Body of pancreas (tissue), 4 donors: ENCODE measurements at regions not wholly inside any gene's neighbourhood (a gene's known extent, or its start where the extent isn't known, plus 50 kb on each side); places are given as distances from the start of the nearest gene placed in this dataset.
"Not testable (repeated sequence)": the region's sequence is repeated elsewhere in the genome, so short reads cannot be mapped to it uniquely, and the experiment has no call there.

Source experiments
- ATAC-seq: fragments of 150-250 bp; one replicate; pipeline ENCODE4 v1.9.1; 2016
- DNase-seq, 4 donors: peaks; one replicate each; pipeline ENCODE4 v3.0.0-alpha.2; 2019
- H3K27ac ChIP-seq, 4 donors: fragments of 200-600 bp; sonication (generic); 1 replicate in 3 of 4; 2 replicates in 1 of 4; pipeline versions ENCODE4 v1.5.1 to v1.6.1; 2016 to 2019; ENCODE audit warnings: mild to moderate bottlenecking in 1 of 4, mixed read lengths in 1 of 4, moderate library complexity in 1 of 4
- H3K27me3 ChIP-seq, 2 donors: fragments of 200-600 bp; sonication (generic); one replicate each; pipeline ENCODE4 v1.6.0; 2016; ENCODE audit warnings: mild to moderate bottlenecking in 1 of 2
- H3K36me3 ChIP-seq, 2 donors: fragments of 200-600 bp; sonication (generic); replicated peaks in 1 of 2; 2 replicates each; pipeline ENCODE4 v1.5.1; 2016; ENCODE audit warnings: low read depth in 2 of 2; ENCODE audit not compliant: insufficient read depth in 1 of 2
- H3K4me1 ChIP-seq: fragments of 200-600 bp; sonication (generic); one replicate; pipeline ENCODE4 v1.6.0; 2016
- H3K4me3 ChIP-seq, 2 donors: fragments of 200-600 bp; sonication (generic); 1 replicate in 1 of 2; 2 replicates in 1 of 2; pipeline ENCODE4 v1.5.1; 2016 to 2019
- H3K9me3 ChIP-seq, 3 donors: fragments of 200-600 bp; sonication (generic); 1 replicate in 2 of 3; 2 replicates in 1 of 3; pipeline ENCODE4 v1.5.1; 2016
- POLR2A ChIP-seq, 3 donors: fragments of 450-650 bp; IDR thresholded peaks; one replicate each; pipeline ENCODE4 v1.6.1; 2016; ENCODE audit warnings: antibody characterized with exemption in 3 of 3, mild to moderate bottlenecking in 2 of 3
- WGBS, 2 donors: methylation state at CpG; one replicate each; pipeline ENCODE4 v1.1.5; 2017; 5-methylcytosine and 5-hydroxymethylcytosine counted together
- intact Hi-C: fragments of 100-400 bp; cut with DNase I; formaldehyde crosslinking; loops from one replicate; pipeline ENCODE4 v1.15.1; 2023
- TF ChIP-seq, protein P1 (sequence below), 7 experiments: fragments of 450-650 bp in 4 of 7; fragments of 200-600 bp in 3 of 7; sonication (generic) in 3 of 7; IDR thresholded peaks; one replicate each; pipeline ENCODE4 v1.5.1; 2016 to 2019; ENCODE audit warnings: antibody characterized with exemption in 7 of 7

DNA sequence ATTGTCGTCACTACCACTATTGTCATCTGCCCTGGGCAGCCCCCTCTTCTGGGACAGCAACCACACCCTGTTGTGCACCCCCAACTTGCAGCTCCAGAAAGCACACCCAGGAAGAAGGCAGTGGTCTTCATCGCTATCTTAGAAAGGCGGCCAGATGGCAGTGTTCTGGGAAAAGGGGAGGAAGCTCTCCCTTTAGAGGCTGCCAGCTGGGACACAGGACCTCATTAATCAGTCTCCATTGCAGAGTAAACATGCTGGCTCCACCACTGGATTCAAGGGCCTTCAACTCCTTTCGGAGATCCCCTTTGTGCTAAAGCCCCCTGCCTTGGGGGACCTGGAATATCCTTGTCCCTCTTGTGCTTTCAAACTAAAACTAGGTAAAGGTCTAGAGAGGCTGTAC is 199.3 kb upstream of the LINGO1 start:
- ATAC-seq (no peak), DNase-seq (no peak)
- Histone ChIP-seq H3K27me3 (no peaks in the 10 kb centered on the region), H3K4me1 (no peaks in the 10 kb centered on the region), H3K9me3 (no peaks in the 10 kb centered on the region), H3K36me3 (no peaks in the 10 kb centered on the region), H3K4me3 (no peak overlapping the region), H3K27ac (no peak overlapping the region)
- TF ChIP-seq, protein P1, sequence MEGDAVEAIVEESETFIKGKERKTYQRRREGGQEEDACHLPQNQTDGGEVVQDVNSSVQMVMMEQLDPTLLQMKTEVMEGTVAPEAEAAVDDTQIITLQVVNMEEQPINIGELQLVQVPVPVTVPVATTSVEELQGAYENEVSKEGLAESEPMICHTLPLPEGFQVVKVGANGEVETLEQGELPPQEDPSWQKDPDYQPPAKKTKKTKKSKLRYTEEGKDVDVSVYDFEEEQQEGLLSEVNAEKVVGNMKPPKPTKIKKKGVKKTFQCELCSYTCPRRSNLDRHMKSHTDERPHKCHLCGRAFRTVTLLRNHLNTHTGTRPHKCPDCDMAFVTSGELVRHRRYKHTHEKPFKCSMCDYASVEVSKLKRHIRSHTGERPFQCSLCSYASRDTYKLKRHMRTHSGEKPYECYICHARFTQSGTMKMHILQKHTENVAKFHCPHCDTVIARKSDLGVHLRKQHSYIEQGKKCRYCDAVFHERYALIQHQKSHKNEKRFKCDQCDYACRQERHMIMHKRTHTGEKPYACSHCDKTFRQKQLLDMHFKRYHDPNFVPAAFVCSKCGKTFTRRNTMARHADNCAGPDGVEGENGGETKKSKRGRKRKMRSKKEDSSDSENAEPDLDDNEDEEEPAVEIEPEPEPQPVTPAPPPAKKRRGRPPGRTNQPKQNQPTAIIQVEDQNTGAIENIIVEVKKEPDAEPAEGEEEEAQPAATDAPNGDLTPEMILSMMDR (IDR thresholded peaks at IDR 0.05), result no peak
- TF ChIP-seq POLR2A (IDR thresholded peaks at IDR 0.05), result no peak
- intact Hi-C loops, result no loop called here
- WGBS, 2 donors, result 60 to 83% methylated on average over 4 of the region's 4 CpGs

DNA sequence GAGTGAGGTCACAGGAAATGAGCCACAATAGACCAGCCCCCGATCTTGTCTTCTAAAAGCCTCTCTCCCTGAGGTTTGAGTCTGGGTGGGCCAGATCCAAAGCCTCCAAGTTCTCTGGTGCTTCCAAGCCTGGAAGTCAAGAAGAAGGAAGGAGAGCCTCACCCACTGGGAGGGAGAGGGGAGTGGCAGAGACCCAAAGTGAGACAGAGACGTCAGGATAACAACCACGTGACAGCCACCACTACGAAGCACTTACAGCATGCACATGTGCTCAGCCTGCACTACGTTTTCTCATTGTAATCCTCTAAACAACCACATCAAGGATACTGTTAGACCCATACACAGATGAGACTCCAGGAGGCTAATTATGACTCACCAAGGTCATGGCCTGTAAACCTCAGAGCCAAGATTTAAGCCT is 197.3 kb upstream of the LINGO1 start:
- H3K4me3 ChIP-seq, result no peak overlapping the region
- WGBS, 2 donors, result 55 to 86% methylated on average over 5 of the region's 5 CpGs
- TF ChIP-seq, protein P1 (IDR thresholded peaks at IDR 0.05), result no peak
- no peak for TF ChIP-seq POLR2A (IDR thresholded peaks at IDR 0.05)
- no peak for ATAC-seq
- no peaks in the 10 kb centered on the region for H3K9me3 ChIP-seq
- H3K36me3 ChIP-seq, result no peaks in the 10 kb centered on the region
- intact Hi-C loops, result no loop called here
- H3K27ac ChIP-seq, result no peak overlapping the region
- DNase-seq, result no peak
- no peaks in the 10 kb centered on the region for H3K4me1 ChIP-seq
- H3K27me3 ChIP-seq, result no peaks in the 10 kb centered on the region

- 84 to 85% methylated on average over 6 of the region's 6 CpGs for WGBS, 2 donors
- H3K4me1 ChIP-seq, H3K9me3 ChIP-seq, DNase-seq, H3K4me3 ChIP-seq, H3K27ac ChIP-seq, ATAC-seq, H3K27me3 ChIP-seq, H3K36me3 ChIP-seq, intact Hi-C loops: not testable (repeated sequence)
Measured at GRCh38 chr15:77829331-77829730, 196.6 kb upstream of the LINGO1 start.

GRCh38 chr15:77827860-77828259 is 195.1 kb upstream of the LINGO1 start:
- ATAC-seq (no peak), DNase-seq (no peak)
- Histone ChIP-seq H3K4me3 (no peak overlapping the region), H3K9me3 (no peaks in the 10 kb centered on the region), H3K36me3 (no peaks in the 10 kb centered on the region), H3K27me3 (no peaks in the 10 kb centered on the region), H3K27ac (no peak overlapping the region), H3K4me1 (no peaks in the 10 kb centered on the region)
- intact Hi-C loops, result no loop called here
- no peak for TF ChIP-seq POLR2A (IDR thresholded peaks at IDR 0.05)
- TF ChIP-seq, protein P1 (IDR thresholded peaks at IDR 0.05), result no peak
- 81 to 91% methylated on average over 4 of the region's 4 CpGs for WGBS, 2 donors

GRCh38 chr15:77826006-77826695 is 193.4 kb upstream of the LINGO1 start:
- no peaks in the 10 kb centered on the region for H3K4me1 ChIP-seq
- TF ChIP-seq, protein P1 (IDR thresholded peaks at IDR 0.05), result no peak
- TF ChIP-seq POLR2A (IDR thresholded peaks at IDR 0.05), result no peak
- H3K27ac ChIP-seq, result no peak overlapping the region
- no peaks in the 10 kb centered on the region for H3K27me3 ChIP-seq
- DNase-seq (no peak), ATAC-seq (no peak)
- H3K4me3 ChIP-seq, result no peak overlapping the region
- H3K36me3 ChIP-seq, result no peaks in the 10 kb centered on the region
- H3K9me3 ChIP-seq, result no peaks in the 10 kb centered on the region
- 69 to 78% methylated on average over 5 to 11 of the region's 11 CpGs for WGBS, 2 donors
- intact Hi-C loops, result no loop called here
